Breast epithelium (tissue), 4 donors: ENCODE measurements at regions not wholly inside any gene's neighbourhood (a gene's known extent, or its start where the extent isn't known, plus 50 kb on each side); places are given as distances from the start of the nearest gene placed in this dataset.

Source experiments
- DNase-seq, 2 donors: peaks; one replicate each; pipeline ENCODE4 v3.0.0-alpha.2; 2019; ENCODE audit warnings: low spot score in 2 of 2
- H3K27ac ChIP-seq, 2 donors: fragments of 200-600 bp; sonication (generic) in 1 of 2; one replicate each; pipeline ENCODE4 v1.5.1; 2016 to 2019; ENCODE audit warnings: mild to moderate bottlenecking in 1 of 2
- H3K27me3 ChIP-seq, 2 donors: fragments of 200-600 bp; sonication (generic) in 1 of 2; one replicate each; pipeline versions ENCODE4 v1.5.1 to v1.6.0; 2017 to 2019; ENCODE audit warnings: control low read depth in 1 of 2, mild to moderate bottlenecking in 1 of 2
- H3K36me3 ChIP-seq: fragments of 200-600 bp; one replicate; pipeline ENCODE4 v1.5.1; 2019
- H3K4me1 ChIP-seq, 2 donors: fragments of 200-600 bp; sonication (generic); one replicate each; pipeline ENCODE4 v1.5.1; 2016 to 2019; ENCODE audit warnings: control low read depth in 1 of 2
- H3K4me3 ChIP-seq, 3 donors: fragments of 200-600 bp; sonication (generic); 1 replicate in 2 of 3; 2 replicates in 1 of 3; pipeline ENCODE4 v1.5.1; 2016 to 2019; ENCODE audit warnings: mild to moderate bottlenecking in 3 of 3, moderate library complexity in 2 of 3
- H3K9me3 ChIP-seq, 2 donors: fragments of 200-600 bp; sonication (generic) in 1 of 2; one replicate each; pipeline ENCODE4 v1.5.1; 2016 to 2019; ENCODE audit warnings: control low read depth in 1 of 2
- POLR2A ChIP-seq: fragments of 450-650 bp; IDR thresholded peaks from one replicate; pipeline ENCODE4 v1.6.1; 2016; ENCODE audit warnings: antibody characterized with exemption, mild to moderate bottlenecking, moderate library complexity
- POLR2AphosphoS5 ChIP-seq, 3 donors: sonication (generic); formaldehyde crosslinking; IDR thresholded peaks; one replicate each; pipeline ENCODE4 v1.6.1; 2017; ENCODE audit warnings: antibody characterized with exemption in 3 of 3
- intact Hi-C: fragments of 100-400 bp; cut with DNase I; formaldehyde crosslinking; loops from one replicate; pipeline ENCODE4 v1.15.1; 2023; ENCODE audit warnings: low total_unique reads
- TF ChIP-seq, protein P1 (sequence below), 3 donors: fragments of 450-650 bp; IDR thresholded peaks; one replicate each; pipeline ENCODE4 v1.5.1; 2016 to 2017; ENCODE audit warnings: antibody characterized with exemption in 3 of 3, mild to moderate bottlenecking in 3 of 3, moderate library complexity in 3 of 3

DNA sequence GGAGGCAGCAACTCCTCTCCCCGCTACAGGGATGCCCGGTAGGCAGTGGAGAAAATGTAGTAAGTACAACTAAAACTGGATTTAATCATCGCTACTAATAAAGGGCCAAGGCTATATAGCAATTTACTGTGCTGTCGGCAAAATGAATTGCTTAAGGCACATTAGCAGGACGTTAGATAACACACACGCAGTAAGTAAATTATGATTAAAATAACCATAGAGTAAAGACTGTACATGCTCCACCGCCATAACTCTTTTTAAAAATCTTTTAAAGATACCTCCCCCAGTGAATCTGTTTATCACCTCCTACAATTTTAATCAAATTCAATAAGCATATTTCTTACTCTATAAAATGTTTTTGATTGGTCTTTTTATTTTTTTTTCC is 371.4 kb upstream of the MGMT start:
- Histone ChIP-seq H3K9me3 (no peaks in the 10 kb centered on the region), H3K36me3 (no peaks in the 10 kb centered on the region), H3K4me1 (peaks cover 0 to 5% of the 10 kb centered on the region in 2 donors), H3K27ac (peak overlapping the region in 1 of 2 donors; percentile 57), H3K27me3 (no peaks in the 10 kb centered on the region), H3K4me3 (no peak overlapping the region)
- DNase-seq: no peak
- intact Hi-C loops: no loop called here
- TF ChIP-seq POLR2A (no peak), POLR2AphosphoS5 (IDR thresholded peaks at IDR 0.05) (no peak)
- TF ChIP-seq, protein P1, sequence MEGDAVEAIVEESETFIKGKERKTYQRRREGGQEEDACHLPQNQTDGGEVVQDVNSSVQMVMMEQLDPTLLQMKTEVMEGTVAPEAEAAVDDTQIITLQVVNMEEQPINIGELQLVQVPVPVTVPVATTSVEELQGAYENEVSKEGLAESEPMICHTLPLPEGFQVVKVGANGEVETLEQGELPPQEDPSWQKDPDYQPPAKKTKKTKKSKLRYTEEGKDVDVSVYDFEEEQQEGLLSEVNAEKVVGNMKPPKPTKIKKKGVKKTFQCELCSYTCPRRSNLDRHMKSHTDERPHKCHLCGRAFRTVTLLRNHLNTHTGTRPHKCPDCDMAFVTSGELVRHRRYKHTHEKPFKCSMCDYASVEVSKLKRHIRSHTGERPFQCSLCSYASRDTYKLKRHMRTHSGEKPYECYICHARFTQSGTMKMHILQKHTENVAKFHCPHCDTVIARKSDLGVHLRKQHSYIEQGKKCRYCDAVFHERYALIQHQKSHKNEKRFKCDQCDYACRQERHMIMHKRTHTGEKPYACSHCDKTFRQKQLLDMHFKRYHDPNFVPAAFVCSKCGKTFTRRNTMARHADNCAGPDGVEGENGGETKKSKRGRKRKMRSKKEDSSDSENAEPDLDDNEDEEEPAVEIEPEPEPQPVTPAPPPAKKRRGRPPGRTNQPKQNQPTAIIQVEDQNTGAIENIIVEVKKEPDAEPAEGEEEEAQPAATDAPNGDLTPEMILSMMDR (IDR thresholded peaks at IDR 0.05): no peak

DNA sequence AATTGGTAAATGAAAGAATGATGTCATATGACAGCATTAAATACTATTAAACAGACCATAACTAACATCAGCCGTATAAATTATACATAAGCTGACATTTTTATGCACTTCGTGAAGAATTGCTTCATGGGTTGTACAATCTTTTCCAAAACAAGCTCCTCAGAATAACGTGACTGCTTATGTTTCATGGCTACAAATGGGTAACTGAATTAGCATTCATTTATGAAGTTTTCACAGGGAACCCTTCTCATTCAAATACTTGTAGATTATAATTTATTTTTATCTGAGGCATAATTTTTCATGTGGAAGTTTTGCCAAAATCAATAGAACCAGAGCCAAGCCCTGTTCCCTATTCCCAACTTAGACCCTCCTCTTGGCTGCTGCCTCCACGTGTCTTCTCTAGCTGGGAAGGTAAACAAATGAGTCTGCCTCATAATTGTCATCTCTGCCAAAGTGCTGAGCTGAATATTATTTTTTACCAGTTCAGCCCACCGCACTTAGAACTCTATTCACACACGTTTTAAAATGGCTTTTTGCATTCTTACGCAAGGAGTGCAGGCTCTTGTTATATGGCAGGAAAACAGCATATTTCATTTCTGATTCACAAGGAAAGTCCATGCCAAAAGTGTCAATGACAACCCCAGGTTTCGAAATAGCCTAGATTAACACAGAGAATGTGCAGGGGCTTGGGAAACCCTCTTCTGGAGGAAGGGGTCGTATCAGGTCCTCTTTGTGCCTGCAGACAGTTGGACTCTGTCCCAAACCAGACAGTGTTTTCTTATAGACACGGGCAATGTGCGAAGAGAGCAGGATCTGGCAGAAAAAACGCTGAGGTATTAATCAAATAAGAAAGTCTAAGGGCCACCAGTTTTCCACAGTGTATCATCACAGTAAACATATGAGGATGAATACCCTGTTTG is 370.7 kb upstream of the MGMT start:
- Histone ChIP-seq H3K4me3 (peak overlapping the region in 2 of 3 donors; percentile 9 to 13), H3K9me3 (no peaks in the 10 kb centered on the region), H3K27me3 (no peaks in the 10 kb centered on the region), H3K27ac (peak overlapping the region; percentile 57 to 68), H3K36me3 (no peaks in the 10 kb centered on the region), H3K4me1 (peaks cover 0 to 5% of the 10 kb centered on the region in 2 donors)
- TF ChIP-seq, protein P1 (IDR thresholded peaks at IDR 0.05): no peak
- TF ChIP-seq POLR2AphosphoS5 (IDR thresholded peaks at IDR 0.05): peak; percentile 44 to 87 (median 47)
- intact Hi-C loops: no loop called here
- peak in 1 of 2 donors; percentile 27 for DNase-seq

DNA sequence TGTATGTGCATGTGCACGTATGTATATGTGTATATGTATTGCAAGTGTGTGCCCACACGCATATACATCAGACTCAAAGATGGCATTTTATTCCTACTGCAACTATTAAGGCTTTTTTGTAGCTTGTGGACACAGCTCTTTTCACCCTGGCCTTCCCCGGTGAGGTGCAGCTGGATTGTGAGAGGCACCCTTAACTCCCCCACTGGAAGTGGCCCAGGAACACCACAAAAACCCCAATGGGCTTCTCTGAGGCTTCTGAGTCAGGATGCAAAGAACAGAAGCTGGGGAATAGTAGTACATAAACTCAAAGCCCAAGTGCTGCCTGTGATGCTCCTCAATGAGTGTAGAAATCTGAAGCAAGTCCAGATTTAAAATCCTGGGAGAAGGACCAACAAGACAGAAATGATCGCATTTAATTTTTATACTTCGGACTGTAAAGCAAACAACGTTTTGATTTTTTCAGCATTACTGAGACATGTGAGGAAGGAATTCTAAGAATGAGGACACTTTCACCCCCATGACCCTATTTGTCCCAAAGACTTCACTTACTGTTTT is 369.2 kb upstream of the MGMT start:
- no peak overlapping the region for H3K4me3 ChIP-seq
- H3K27ac ChIP-seq: no peak overlapping the region
- intact Hi-C loops: no loop called here
- no peaks in the 10 kb centered on the region for H3K36me3 ChIP-seq
- TF ChIP-seq, protein P1 (IDR thresholded peaks at IDR 0.05): no peak
- no peak for TF ChIP-seq POLR2A
- TF ChIP-seq POLR2AphosphoS5 (IDR thresholded peaks at IDR 0.05): no peak
- no peaks in the 10 kb centered on the region for H3K9me3 ChIP-seq
- H3K27me3 ChIP-seq: no peaks in the 10 kb centered on the region
- no peak for DNase-seq
- peaks cover 0 to 5% of the 10 kb centered on the region in 2 donors for H3K4me1 ChIP-seq

DNA sequence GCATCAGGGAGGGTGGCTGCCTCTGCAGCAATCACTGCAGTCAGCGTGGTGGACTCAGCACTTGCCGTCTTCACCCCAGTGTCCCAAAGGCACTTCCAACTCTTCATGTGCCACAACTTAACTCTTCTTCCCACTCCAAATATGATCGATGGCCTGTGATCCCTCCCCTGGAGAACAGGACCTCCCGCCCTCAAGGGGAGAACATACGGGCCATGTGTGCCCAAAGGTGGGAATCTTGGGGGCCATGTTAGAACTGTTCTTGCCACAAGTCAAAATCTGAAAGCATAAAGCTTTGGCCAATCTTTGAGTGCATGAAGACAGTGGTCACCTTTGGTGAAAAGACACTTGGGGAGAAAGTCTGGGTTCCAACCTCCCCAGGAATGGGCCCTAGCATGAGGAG is 368.5 kb upstream of the MGMT start:
- intact Hi-C loops: no loop called here
- no peaks in the 10 kb centered on the region for H3K27me3 ChIP-seq

More for the DNA sequence above, 368.5 kb upstream of the MGMT start:
- Histone ChIP-seq H3K36me3 (no peaks in the 10 kb centered on the region), H3K4me3 (no peak overlapping the region), H3K9me3 (no peaks in the 10 kb centered on the region), H3K4me1 (peaks cover 0 to 5% of the 10 kb centered on the region in 2 donors), H3K27ac (no peak overlapping the region)
- no peak for DNase-seq
- TF ChIP-seq POLR2AphosphoS5 (IDR thresholded peaks at IDR 0.05) (no peak), POLR2A (no peak)
- TF ChIP-seq, protein P1 (IDR thresholded peaks at IDR 0.05): no peak
